Liver (tissue), 7 donors: ENCODE measurements at regions not wholly inside any gene's neighbourhood (a gene's known extent, or its start where the extent isn't known, plus 50 kb on each side); places are given as distances from the start of the nearest gene placed in this dataset.

Experiments used
- DNase-seq: peaks from one replicate; pipeline ENCODE4 v3.0.0-alpha.2; 2017; ENCODE audit warnings: low spot score
- H3K27ac ChIP-seq, 2 donors: one replicate each; pipeline ENCODE4 v1.7.0; 2013; ENCODE audit warnings: inconsistent platforms in 2 of 2, low read length in 2 of 2, control low read depth in 1 of 2, low read depth in 1 of 2, mild to moderate bottlenecking in 1 of 2
- H3K27me3 ChIP-seq, 4 donors: one replicate each; pipeline versions ENCODE4 v1.6.1 to v1.7.0; 2013; ENCODE audit warnings: low read length in 3 of 4, inconsistent platforms in 1 of 4, mild to moderate bottlenecking in 1 of 4, moderate library complexity in 1 of 4; ENCODE audit not compliant: control insufficient read depth in 4 of 4, insufficient read depth in 4 of 4
- H3K36me3 ChIP-seq, 4 donors: one replicate each; pipeline versions ENCODE4 v1.6.1 to v1.7.0; 2013; ENCODE audit warnings: low read length in 3 of 4, mild to moderate bottlenecking in 3 of 4, low read depth in 1 of 4, moderate library complexity in 1 of 4; ENCODE audit not compliant: control insufficient read depth in 4 of 4, insufficient read depth in 3 of 4
- H3K4me1 ChIP-seq, 4 donors: one replicate each; pipeline versions ENCODE4 v1.6.1 to v1.7.0; 2013; ENCODE audit warnings: low read length in 3 of 4, mild to moderate bottlenecking in 3 of 4, moderate library complexity in 1 of 4; ENCODE audit not compliant: control insufficient read depth in 4 of 4, insufficient read depth in 4 of 4
- H3K4me3 ChIP-seq, 3 donors: one replicate each; pipeline versions ENCODE4 v1.6.1 to v1.7.0; 2013; ENCODE audit warnings: low read length in 3 of 3, control low read depth in 1 of 3, low read depth in 1 of 3, mild to moderate bottlenecking in 1 of 3
- H3K9ac ChIP-seq, 2 donors: one replicate each; pipeline ENCODE4 v1.7.0; 2013; ENCODE audit warnings: low read length in 2 of 2, mild to moderate bottlenecking in 2 of 2, moderate library complexity in 2 of 2, control low read depth in 1 of 2, low read depth in 1 of 2
- H3K9me3 ChIP-seq, 4 donors: one replicate each; pipeline versions ENCODE4 v1.6.1 to v1.7.0; 2013; ENCODE audit warnings: low read length in 3 of 4; ENCODE audit not compliant: control insufficient read depth in 4 of 4
- ATF3 ChIP-seq: IDR thresholded peaks from 2 replicates; pipeline ENCODE4 v1.6.1; 2016; ENCODE audit warnings: antibody characterized with exemption
- EGR1 ChIP-seq, 2 donors: IDR thresholded peaks; 2 replicates each; pipeline ENCODE4 v1.6.1; 2016 to 2018; ENCODE audit warnings: antibody characterized with exemption in 2 of 2, low read depth in 2 of 2
- FOXA2 ChIP-seq: IDR thresholded peaks from 2 replicates; pipeline ENCODE4 v1.6.1; 2016; ENCODE audit warnings: antibody characterized with exemption
- GABPA ChIP-seq, 2 donors: IDR thresholded peaks in 1 of 2; conservative IDR thresholded peaks in 1 of 2; 2 replicates each; pipeline ENCODE4 v1.6.1; 2016; ENCODE audit warnings: antibody characterized with exemption in 2 of 2, mild to moderate bottlenecking in 1 of 2, moderate library complexity in 1 of 2
- HNF4A ChIP-seq, 2 donors: conservative IDR thresholded peaks; 2 replicates each; pipeline ENCODE4 v1.6.1; 2016; ENCODE audit warnings: antibody characterized with exemption in 2 of 2, mild to moderate bottlenecking in 2 of 2
- HNF4G ChIP-seq: IDR thresholded peaks from 2 replicates; pipeline ENCODE4 v1.6.1; 2016; ENCODE audit warnings: antibody characterized with exemption
- JUND ChIP-seq, 2 donors: IDR thresholded peaks; 2 replicates each; pipeline ENCODE4 v1.6.1; 2016; ENCODE audit warnings: antibody characterized with exemption in 2 of 2
- MAX ChIP-seq: IDR thresholded peaks from 2 replicates; pipeline ENCODE4 v1.6.1; 2016; ENCODE audit warnings: antibody characterized with exemption
- NR2F2 ChIP-seq: IDR thresholded peaks from 2 replicates; pipeline ENCODE4 v1.6.1; 2016; ENCODE audit warnings: antibody characterized with exemption
- REST ChIP-seq: IDR thresholded peaks from 2 replicates; pipeline ENCODE4 v1.6.1; 2016; ENCODE audit warnings: antibody characterized with exemption, mild to moderate bottlenecking
- RXRA ChIP-seq, 2 donors: IDR thresholded peaks; 2 replicates each; pipeline ENCODE4 v1.6.1; 2017 to 2018; ENCODE audit warnings: antibody characterized with exemption in 2 of 2, mild to moderate bottlenecking in 1 of 2
- SP1 ChIP-seq: IDR thresholded peaks from 2 replicates; pipeline ENCODE4 v1.6.1; 2018; ENCODE audit warnings: antibody characterized with exemption, mild to moderate bottlenecking
- TAF1 ChIP-seq: conservative IDR thresholded peaks from 2 replicates; pipeline ENCODE4 v1.6.1; 2016; ENCODE audit warnings: antibody characterized with exemption, mild to moderate bottlenecking
- YY1 ChIP-seq: IDR thresholded peaks from 2 replicates; pipeline ENCODE4 v1.6.1; 2016; ENCODE audit warnings: antibody characterized with exemption, mild to moderate bottlenecking
- ZBTB33 ChIP-seq: IDR thresholded peaks from 2 replicates; pipeline ENCODE4 v1.6.1; 2016; ENCODE audit warnings: antibody characterized with exemption
- WGBS: extraction: QIAGEN DNeasy Blood & Tissue Kit; methylation state at CpG from one replicate; pipeline ENCODE4 v1.1.7; 2013; 5-methylcytosine and 5-hydroxymethylcytosine counted together
- donor health status: healthy.
- donor health status: healthy.
- donor health status: healthy.
- donor health status: healthy.

GRCh38 chr21:41623945-41624344 lies 116.0 kb upstream of the TMPRSS2 start (continued):
- TF ChIP-seq ZBTB33 (no peak), MAX (no peak), YY1 (no peak), JUND (IDR thresholded peaks at IDR 0.05) (no peak), ATF3 (no peak), SP1 (no peak)

- no peak for DNase-seq
- no peak overlapping the region for H3K9ac ChIP-seq
- H3K36me3 ChIP-seq = no peaks in the 10 kb centered on the region
- no peaks in the 10 kb centered on the region for H3K27me3 ChIP-seq
- H3K9me3 ChIP-seq = no peaks in the 10 kb centered on the region
- no peaks in the 10 kb centered on the region for H3K4me1 ChIP-seq
- TF ChIP-seq GABPA (IDR thresholded peaks at IDR 0.05 in 1 of 2, conservative IDR thresholded peaks at IDR 0.05 in 1 of 2) (no peak), JUND (IDR thresholded peaks at IDR 0.05) (no peak), NR2F2 (no peak), YY1 (no peak), MAX (no peak), REST (no peak), EGR1 (IDR thresholded peaks at IDR 0.05; ENCODE audit: low read depth in 2 of 2) (no peak), HNF4G (no peak), HNF4A (conservative IDR thresholded peaks at IDR 0.05) (no peak), RXRA (IDR thresholded peaks at IDR 0.05) (no peak), ZBTB33 (no peak), SP1 (no peak), FOXA2 (no peak), TAF1 (no peak)
- no peak overlapping the region for H3K27ac ChIP-seq
- WGBS = 83% methylated on average over 26 of the region's 26 CpGs
- H3K4me3 ChIP-seq = no peak overlapping the region
These were observed 115.0 kb upstream of the TMPRSS2 start for GRCh38 chr21:41622831-41623548.
